NCI-H2227 treated with DMSO at 0.1 percent for 48 hours (cell line): ENCODE measurements at regions not wholly inside any gene's neighbourhood (a gene's known extent, or its start where the extent isn't known, plus 50 kb on each side); places are given as distances from the start of the nearest gene placed in this dataset.
"Not testable (repeated sequence)": the region's sequence is repeated elsewhere in the genome, so short reads cannot be mapped to it uniquely, and the experiment has no call there.

Experiments
- DNase-seq: peaks from one replicate; lab custom pipeline; 2025; lab: John Stamatoyannopoulos, UW

DNA sequence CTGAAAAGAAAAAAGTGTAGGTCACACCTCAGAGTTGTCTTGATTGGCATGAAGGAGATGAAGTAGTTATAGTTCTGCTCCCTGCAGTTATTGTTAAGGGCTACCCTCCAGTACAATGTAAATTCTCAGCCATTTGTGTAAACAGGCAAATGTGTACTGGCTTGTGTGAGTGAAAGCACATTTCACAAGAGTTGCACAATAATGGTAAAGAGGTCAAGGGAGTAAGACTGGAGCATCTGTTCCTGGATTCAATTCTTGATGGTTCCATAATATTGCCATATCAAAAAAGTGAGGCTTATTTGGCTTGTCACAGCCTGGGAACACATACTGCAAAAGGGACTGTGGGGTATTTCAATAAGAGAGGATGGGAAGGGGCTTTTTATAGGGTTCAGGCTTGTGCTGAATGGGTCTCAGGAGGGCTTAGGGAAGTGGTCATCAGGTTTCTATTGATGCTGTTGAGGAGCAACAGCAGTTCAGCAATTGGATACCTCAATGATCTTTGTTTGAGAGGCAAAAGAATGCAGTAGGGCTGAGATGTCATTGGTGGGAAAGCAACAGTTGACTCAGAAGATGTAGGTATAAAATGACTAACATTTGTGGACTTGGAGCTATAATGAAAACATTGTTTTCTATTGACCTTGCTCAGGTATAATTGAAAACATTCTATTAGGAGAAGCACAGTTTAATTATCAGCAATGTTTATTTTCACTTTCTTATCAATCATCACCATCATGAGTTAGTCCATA, 402.6 kb downstream of the BCKDHB start:
- DNase-seq: no peak

DNA sequence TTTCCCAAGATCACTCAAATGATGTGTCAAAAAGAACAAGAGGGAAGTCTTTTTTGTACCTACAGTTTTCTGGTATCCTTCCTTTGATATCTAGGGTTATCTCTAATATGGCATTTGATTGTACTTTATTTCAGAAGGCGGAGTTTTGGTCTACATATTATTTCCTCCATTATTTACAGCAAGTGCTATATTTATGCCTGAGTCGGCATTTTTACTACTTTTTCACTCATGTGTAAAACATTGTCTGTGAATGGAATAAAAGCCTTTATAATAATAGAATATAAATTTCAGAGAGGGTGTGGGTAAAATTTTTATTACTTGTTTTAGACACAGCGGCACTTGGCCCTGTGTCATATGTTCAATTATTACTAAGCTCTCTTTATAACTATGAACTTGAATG, 398.4 kb downstream of the BCKDHB start:
- no peak for DNase-seq

DNA sequence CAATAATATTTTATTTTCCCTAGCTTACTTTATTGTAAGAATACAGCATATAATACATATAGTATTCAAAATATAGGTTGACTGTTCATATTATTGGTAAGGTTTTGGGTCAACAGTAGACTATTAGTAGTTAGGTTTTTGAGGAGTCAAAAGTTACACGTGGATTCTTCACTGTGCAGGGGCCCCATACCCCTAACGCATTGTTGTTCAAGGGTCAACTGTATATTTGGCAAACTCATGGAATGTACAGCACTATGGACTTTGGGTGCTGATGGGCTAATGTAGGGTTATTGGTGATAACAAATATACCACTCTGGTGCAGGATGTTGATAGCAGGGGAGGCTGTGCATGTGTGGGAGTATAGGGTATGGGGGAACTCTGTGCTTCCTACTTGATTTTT, 397.2 kb downstream of the BCKDHB start:
- no peak for DNase-seq

- no peak for DNase-seq
Observed at GRCh38 chr6:80502871-80503270, 396.4 kb downstream of the BCKDHB start.

DNA sequence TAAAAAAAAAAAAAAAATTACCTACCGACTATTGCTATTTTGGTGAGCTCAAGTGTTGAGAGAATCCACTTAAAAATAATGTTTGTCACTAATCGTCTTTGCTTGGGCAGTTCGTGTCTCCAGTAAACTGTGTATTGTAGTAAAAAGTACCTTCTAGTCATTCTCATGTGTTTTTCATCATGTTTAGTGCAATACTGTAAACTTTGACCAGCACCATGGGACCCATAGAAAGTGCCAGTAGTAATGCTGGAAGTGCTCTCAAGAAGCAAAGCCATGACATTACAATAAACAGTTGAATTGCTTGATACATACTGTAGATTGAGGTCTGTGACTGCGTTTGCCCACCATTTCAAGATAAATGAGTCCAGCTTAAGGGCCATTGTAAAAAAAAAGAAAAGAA, 395.2 kb downstream of the BCKDHB start:
- DNase-seq: no peak

- not testable (repeated sequence) for DNase-seq
Observed at GRCh38 chr6:80497696-80498486, 391.4 kb downstream of the BCKDHB start.

DNA sequence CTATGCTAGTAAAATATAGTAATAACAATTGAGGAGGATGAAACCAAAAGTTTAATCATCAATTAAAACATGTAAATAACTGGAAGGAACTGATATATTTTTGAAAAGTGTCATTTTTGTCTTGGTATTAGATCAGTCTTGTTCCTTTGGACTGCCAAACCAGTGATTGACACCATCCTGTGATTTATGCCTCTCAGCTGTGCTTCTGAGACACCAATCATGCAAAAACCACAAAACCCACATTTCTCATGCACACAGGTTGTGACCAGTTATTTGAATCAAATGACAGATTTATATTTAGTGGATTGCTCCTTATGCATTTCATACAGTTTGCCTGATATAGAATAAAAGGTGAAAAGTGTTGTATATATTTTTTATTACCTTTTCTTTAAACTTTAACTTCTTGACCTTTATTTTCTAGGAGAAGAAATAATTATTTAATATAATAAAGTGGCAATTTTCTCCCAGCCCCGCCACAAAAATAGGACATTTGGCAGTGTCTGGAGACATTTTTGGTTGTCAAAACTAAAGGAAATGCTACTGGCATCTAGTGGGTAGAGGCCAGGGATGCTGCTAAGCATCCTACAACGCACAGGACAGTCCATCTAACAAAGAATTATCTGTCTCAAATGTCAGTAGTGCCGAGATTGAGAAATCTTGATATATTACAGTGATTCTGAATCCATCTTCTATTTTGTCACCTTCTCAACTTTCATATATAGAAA, 383.6 kb downstream of the BCKDHB start:
- DNase-seq: no peak

DNA sequence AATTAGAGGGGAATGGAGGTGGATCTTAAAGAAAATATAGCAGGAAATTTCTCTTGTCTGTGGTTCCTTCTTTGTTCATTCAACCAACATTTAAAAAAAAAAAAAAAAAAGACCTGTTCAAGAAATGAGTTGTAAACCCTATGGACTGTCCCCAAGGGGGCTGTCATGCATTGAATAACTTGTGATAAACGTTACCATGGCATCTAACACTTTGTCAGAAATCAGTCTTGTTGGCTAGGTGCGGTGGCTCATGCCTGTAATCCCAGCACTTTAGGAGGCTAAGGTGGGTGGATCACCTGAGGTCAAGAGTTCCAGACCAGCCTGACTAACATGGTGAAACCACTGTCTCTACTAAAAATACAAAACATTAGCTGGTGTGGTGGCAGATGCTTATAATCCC, 381.7 kb downstream of the BCKDHB start:
- DNase-seq: no peak

- DNase-seq: not testable (repeated sequence)
Observed at GRCh38 chr6:80485494-80485893, 379.0 kb downstream of the BCKDHB start.

DNA sequence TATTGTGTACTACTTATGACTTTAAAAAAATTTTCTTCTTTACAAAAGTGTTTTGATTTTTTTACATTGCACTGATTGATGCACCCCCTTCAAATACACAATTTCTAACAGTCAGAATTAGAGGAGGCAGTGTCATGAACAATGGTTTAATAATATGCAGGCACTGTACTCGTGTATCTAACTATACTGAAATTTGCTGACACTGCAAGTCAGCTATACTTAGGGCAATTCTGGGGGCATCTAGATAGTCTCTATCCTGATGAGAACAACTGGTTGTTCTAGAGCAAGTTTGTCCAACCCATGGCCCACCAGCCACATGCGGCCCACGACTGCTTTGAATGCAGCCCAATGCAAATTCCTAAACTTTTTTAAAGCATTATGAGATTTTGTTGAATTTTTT, 375.6 kb downstream of the BCKDHB start:
- no peak for DNase-seq

GRCh38 chr6:80480421-80481157, 374.1 kb downstream of the BCKDHB start:
- DNase-seq: no peak

DNA sequence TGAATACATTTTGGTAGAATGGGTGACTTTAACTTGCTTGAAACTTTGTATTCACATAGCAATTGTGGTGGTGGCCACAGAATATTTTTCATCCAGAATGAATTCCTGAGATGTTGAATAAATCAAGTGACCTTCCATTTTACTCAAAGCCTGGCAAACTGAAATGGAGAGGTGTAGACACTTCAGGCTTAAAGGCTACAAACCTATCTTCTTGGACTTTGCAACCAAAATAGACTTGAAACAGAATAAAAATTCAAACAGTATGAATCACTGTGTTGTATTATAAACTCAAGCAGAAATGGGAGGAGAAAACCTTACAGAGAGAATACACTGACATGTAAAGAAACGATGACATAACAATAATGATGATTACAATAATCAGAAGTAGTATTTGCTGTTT, 371.6 kb downstream of the BCKDHB start:
- DNase-seq: no peak

DNA sequence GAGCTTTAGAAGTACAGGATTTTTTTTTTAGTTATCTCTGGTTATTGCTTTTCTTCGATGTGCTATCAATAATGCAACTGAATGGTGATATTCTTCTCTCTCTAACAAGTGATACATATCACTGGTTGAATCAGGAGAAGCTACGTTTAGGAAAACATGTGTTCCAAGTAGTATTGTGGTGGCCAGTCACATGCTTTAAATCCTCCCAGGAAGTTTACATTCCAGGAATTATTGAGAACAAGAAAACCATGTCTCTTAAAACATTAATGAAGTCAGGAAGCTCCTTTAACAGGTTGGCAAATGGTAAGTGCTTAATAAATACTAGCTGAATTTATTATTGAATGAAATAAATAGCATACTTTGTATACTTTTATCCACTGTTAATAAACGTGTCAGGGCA, 371.1 kb downstream of the BCKDHB start:
- DNase-seq: no peak

- DNase-seq: no peak
Observed at GRCh38 chr6:80472271-80472670, 365.8 kb downstream of the BCKDHB start.

DNA sequence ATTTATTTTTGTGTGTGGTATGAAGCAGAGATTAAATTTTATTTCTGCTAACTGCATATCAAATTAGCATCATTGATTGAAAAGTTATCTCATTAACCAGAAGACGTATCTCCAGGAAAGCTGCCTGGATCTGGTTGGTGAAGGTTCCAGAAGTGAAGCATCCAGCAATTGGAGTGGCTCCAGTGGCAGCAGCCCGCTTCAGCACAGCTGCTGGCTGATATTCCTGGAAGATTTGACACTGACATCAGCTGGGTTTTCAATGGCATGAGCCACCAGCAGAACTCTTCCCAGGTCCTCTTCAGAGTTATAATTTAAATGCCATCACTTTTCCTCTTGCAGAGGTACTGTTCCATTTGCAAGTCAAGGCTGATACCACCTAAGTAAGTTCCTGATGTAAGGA, 363.5 kb downstream of the BCKDHB start:
- DNase-seq: no peak

GRCh38 chr6:80468398-80468797, 361.9 kb downstream of the BCKDHB start:
- no peak for DNase-seq

DNA sequence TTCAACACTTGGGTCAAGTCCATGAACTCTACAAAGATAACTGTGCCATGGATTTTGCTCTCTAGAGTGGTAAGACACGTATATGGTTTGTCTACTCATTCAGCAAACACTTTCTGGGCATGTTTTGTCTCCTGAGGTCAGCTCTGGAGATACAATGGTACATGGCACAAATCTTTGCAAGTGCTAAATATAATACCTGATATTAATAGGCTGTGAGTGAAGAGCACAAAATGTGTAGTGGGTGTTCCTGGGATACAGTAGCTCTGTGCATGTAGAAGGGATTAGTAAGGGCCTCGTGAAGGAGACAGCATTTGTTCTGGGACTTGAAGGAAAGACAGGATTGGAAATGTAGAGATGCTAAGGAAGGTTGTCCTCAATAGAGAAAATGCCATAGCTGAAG, 360.9 kb downstream of the BCKDHB start:
- DNase-seq: no peak

DNA sequence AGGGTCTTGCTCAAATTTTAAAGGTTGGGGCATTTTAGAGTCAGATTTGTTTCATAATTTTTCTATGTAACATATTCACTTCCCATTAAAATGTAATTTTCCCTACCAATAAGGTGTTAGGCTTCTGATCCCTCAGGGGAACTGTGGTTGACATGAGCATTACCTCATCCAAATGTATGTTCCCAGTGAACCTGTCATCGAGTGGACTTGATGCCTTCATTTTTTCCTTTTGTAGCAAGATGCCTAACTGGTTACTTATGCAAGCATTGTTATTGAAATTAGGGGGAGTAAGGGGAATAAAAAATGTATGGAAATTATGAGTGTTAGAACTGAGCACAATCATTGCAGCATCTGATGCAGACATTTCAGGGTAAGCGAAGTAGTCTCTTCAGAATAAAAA, 360.5 kb downstream of the BCKDHB start:
- no peak for DNase-seq

DNA sequence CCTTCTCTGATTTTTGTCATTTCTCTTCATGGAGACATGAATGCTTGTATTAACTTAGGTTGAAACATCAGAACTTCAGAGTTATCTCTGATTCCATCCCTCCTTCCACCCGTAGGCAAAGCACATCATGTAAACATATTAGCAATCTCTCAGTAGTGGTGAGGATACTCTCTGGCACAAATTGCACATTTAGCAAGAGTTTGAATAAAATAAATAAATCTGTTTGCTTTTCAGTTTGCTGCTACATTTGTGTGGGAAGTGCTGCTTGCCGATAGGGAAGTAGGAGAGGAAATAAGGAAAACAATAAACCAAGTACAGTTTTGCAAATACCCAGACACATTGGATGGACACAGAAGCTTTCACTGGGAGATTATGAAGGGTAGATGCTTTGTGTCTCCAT, 359.0 kb downstream of the BCKDHB start:
- DNase-seq: no peak

DNA sequence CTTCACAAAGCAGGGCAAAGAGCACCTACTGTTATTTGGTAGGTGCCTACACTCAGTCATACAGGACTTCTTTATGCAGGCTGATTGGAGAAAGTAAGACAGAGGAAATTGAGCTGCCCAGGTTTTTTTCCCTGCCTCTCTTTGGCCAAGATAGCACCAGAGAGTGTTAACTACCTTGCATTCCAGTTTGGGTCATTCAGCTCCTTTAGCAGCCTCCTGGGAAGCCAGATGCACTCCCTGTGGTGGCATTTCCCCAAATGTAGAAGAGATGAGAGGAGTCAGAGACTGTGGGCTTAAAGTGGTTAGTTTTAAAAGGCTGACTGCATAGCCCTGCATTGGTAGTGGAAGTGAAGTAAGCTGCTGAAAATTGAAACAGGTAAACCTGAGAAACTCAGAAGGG, 358.4 kb downstream of the BCKDHB start:
- no peak for DNase-seq

DNA sequence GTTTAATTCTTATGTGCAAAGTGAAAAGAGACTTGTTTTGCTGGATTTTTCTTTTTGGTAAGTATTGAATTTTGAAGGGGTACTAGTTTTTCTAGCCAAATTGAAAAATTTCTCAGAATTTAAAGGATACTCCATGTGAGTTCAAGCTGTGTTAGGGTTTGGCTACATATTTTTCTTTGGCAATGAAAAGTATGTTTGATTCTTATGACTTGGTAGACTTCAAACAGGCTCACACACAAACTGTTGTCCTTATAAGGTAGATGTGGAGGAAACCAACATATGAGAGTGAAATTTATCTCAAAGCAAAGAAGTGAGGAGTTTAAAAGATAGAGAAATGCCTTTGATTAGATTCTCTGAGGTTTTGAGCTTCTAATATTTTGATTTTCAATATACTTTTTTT, 356.7 kb downstream of the BCKDHB start:
- DNase-seq: no peak

GRCh38 chr6:80460257-80460865, 353.9 kb downstream of the BCKDHB start:
- no peak for DNase-seq
